ENCODE measurements at regions not wholly inside any gene's neighbourhood (a gene's known extent, or its start where the extent isn't known, plus 50 kb on each side); places are given as distances from the start of the nearest gene placed in this dataset.

DNA sequence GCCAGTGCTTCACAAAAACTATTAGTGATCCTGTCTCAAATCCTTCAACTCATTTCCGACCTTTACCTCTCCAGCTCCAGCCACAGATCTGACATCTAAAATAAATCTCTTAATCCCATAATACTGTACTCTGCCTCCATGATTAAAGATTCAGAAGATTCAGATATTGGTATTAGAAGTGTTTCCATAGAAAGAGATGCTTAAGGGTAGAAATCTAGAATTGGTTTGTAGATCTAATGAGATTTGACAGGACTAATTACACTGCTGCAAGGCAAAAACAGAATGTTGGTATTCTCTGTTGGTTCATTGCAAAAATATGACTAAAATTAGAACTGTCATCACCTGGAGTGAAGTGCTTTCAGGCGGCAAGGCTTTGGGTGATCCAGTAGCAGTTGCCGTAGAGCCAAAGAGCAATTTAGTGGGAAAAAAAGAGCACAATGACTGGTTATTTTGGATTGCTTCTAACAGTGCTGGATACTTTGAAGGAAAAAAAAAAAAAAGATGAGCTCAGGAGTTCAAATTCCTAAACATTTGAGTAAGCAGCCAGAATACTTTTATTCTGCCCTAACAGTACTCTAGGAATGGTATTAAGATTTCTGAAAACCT lies 940.1 kb upstream of the SORCS1 start:
- no peak overlapping the region for H3K27ac ChIP-seq (ENCODE audit: low read depth, low read length, poor library complexity, severe bottlenecking)
- H3K79me2 ChIP-seq (ENCODE audit: insufficient read depth, low read depth, low read length), result no peaks in the 10 kb centered on the region
- no peak overlapping the region for H2AFZ ChIP-seq (ENCODE audit: low read length)
- BruUV-seq (replicated peaks), result no TSS peak
- H3K4me1 ChIP-seq (ENCODE audit: insufficient read depth, low read length, poor library complexity, severe bottlenecking), result no peaks in the 10 kb centered on the region
- intact Hi-C loops (cut with micrococcal nuclease; ENCODE audit: unreplicated experiment), result no loop called here
- H3K9me2 ChIP-seq (ENCODE audit: insufficient read depth, low read length), result no peaks in the 10 kb centered on the region
- H3K4me3 ChIP-seq (ENCODE audit: low read depth, low read length, poor library complexity, severe bottlenecking), result no peak overlapping the region
- CTCF ChIA-PET (ENCODE audit: unreplicated experiment), result interaction anchor here (0.6 kb wide), 1 partner anchor 744 kb away, joined by 3 read pairs; no protein-coding TSS in a partner anchor
- H3K4me2 ChIP-seq (ENCODE audit: low read length), result no peak overlapping the region
- no peaks in the 10 kb centered on the region for H3K9me3 ChIP-seq (ENCODE audit: low read length)
- POLR2A ChIA-PET, result no interaction called here
- no peaks in the 10 kb centered on the region for H3K36me3 ChIP-seq (ENCODE audit: insufficient read depth, low read length)
- TF ChIP-seq, protein P1, sequence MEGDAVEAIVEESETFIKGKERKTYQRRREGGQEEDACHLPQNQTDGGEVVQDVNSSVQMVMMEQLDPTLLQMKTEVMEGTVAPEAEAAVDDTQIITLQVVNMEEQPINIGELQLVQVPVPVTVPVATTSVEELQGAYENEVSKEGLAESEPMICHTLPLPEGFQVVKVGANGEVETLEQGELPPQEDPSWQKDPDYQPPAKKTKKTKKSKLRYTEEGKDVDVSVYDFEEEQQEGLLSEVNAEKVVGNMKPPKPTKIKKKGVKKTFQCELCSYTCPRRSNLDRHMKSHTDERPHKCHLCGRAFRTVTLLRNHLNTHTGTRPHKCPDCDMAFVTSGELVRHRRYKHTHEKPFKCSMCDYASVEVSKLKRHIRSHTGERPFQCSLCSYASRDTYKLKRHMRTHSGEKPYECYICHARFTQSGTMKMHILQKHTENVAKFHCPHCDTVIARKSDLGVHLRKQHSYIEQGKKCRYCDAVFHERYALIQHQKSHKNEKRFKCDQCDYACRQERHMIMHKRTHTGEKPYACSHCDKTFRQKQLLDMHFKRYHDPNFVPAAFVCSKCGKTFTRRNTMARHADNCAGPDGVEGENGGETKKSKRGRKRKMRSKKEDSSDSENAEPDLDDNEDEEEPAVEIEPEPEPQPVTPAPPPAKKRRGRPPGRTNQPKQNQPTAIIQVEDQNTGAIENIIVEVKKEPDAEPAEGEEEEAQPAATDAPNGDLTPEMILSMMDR (conservative IDR thresholded peaks at IDR 0.05; ENCODE audit: low read length), result no peak
- no peak for TF ChIP-seq EZH2phosphoT487 (IDR thresholded peaks at IDR 0.05; ENCODE audit: borderline replicate concordance, low read depth, low read length)
- DNase-seq (ENCODE audit: low spot score), result no peak
- no peaks in the 10 kb centered on the region for H4K20me1 ChIP-seq (ENCODE audit: insufficient read depth, low read length)

DNA sequence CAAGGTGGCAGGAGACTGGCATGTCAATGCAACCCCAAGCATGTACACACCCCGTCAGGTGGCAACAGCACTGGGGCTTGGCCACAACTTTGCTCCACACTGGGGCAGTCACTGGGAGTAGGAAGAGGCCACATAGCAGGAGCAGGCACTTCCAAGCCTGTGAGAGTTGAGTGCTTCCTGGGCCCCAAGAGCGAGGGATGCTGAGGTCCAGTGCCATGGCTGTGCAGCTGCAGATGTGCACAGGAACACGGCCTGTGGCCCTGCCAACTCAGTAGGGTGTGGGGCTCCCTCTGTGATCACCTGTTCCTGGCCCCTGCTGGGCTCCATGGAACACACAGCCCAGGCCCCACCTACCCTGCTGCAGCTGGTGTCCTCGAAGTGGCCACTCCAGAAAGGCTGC lies 932.8 kb upstream of the SORCS1 start:
- CTCF ChIA-PET (ENCODE audit: unreplicated experiment), result no interaction called here
- no TSS peak for BruUV-seq (replicated peaks)
- no peak overlapping the region for H3K27ac ChIP-seq (ENCODE audit: low read depth, low read length, poor library complexity, severe bottlenecking)
- H2AFZ ChIP-seq (ENCODE audit: low read length), result no peak overlapping the region
- no peak overlapping the region for H3K4me2 ChIP-seq (ENCODE audit: low read length)
- intact Hi-C loops (cut with micrococcal nuclease; ENCODE audit: unreplicated experiment), result no loop called here
- no peaks in the 10 kb centered on the region for H4K20me1 ChIP-seq (ENCODE audit: insufficient read depth, low read length)
- no peak overlapping the region for H3K4me3 ChIP-seq (ENCODE audit: low read depth, low read length, poor library complexity, severe bottlenecking)
- H3K4me1 ChIP-seq (ENCODE audit: insufficient read depth, low read length, poor library complexity, severe bottlenecking), result no peaks in the 10 kb centered on the region
- no peaks in the 10 kb centered on the region for H3K9me2 ChIP-seq (ENCODE audit: insufficient read depth, low read length)
- TF ChIP-seq EZH2phosphoT487 (IDR thresholded peaks at IDR 0.05; ENCODE audit: borderline replicate concordance, low read depth, low read length), result no peak
- TF ChIP-seq, protein P1 (conservative IDR thresholded peaks at IDR 0.05; ENCODE audit: low read length), result no peak
- DNase-seq (ENCODE audit: low spot score), result no peak
- no peaks in the 10 kb centered on the region for H3K79me2 ChIP-seq (ENCODE audit: insufficient read depth, low read depth, low read length)
- POLR2A ChIA-PET, result no interaction called here
- no peaks in the 10 kb centered on the region for H3K9me3 ChIP-seq (ENCODE audit: low read length)
- H3K36me3 ChIP-seq (ENCODE audit: insufficient read depth, low read length), result no peaks in the 10 kb centered on the region

DNA sequence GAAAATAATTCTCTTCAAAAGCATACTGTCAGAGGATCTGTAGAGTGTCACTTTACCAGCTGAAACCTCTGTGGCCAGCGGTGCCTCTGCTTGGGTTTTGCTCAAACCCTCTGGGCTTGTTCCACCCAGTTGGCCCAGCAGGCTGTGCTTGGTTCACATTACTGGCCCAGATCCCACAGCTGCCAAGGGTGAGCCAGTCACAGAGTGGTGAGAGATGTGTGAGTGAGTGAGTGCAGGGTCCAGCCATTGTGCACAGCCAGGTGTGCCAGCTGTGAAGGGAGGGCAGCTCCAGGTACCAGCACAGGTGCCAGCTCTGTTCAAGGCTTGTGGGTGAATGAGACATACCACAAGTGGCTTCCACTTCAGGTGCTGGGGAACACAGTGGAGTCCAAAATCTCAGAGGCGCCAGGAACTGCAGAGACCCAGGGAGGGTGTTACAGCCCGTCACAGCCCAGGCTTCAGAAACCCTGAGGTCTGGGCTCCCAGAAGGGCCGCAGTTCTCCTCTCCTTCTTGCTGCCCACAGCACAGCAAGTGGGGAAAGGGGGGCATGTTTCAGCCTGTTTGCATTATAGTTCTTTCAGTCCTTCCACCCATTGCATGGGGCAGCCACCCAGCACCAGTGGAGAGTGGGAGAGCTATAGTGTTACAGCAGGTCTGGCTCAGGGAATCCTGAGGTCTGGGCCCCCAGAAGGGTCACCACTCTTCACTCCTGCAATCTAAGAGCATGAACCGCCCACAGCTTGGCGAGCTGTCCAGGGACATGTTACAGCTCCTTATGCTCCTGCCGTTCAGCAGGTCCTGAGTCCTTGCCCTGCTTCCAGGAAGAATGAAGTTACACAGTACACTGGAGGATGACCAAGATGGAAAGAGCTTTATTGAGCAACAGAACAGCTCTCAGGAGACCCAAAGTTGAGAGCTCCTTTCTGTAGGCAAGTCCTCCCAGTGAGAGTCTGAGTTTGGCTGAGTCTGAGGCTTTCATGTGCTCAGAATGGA lies 931.7 kb upstream of the SORCS1 start:
- no peaks in the 10 kb centered on the region for H3K9me2 ChIP-seq (ENCODE audit: insufficient read depth, low read length)
- no peak for DNase-seq (ENCODE audit: low spot score)
- H3K4me3 ChIP-seq (ENCODE audit: low read depth, low read length, poor library complexity, severe bottlenecking), result no peak overlapping the region
- no peak overlapping the region for H3K27ac ChIP-seq (ENCODE audit: low read depth, low read length, poor library complexity, severe bottlenecking)
- intact Hi-C loops (cut with micrococcal nuclease; ENCODE audit: unreplicated experiment), result no loop called here
- H2AFZ ChIP-seq (ENCODE audit: low read length), result no peak overlapping the region
- H4K20me1 ChIP-seq (ENCODE audit: insufficient read depth, low read length), result no peaks in the 10 kb centered on the region
- POLR2A ChIA-PET, result no interaction called here
- CTCF ChIA-PET (ENCODE audit: unreplicated experiment), result no interaction called here
- BruUV-seq (replicated peaks), result no TSS peak
- no peaks in the 10 kb centered on the region for H3K4me1 ChIP-seq (ENCODE audit: insufficient read depth, low read length, poor library complexity, severe bottlenecking)
- no peaks in the 10 kb centered on the region for H3K79me2 ChIP-seq (ENCODE audit: insufficient read depth, low read depth, low read length)
- no peaks in the 10 kb centered on the region for H3K36me3 ChIP-seq (ENCODE audit: insufficient read depth, low read length)
- no peaks in the 10 kb centered on the region for H3K9me3 ChIP-seq (ENCODE audit: low read length)
- H3K4me2 ChIP-seq (ENCODE audit: low read length), result no peak overlapping the region
- TF ChIP-seq, protein P1 (conservative IDR thresholded peaks at IDR 0.05; ENCODE audit: low read length), result no peak
- TF ChIP-seq EZH2phosphoT487 (IDR thresholded peaks at IDR 0.05; ENCODE audit: borderline replicate concordance, low read depth, low read length), result no peak

Measured in OCI-LY7 (cell line).